Right lobe of liver (tissue), 4 donors: ENCODE measurements at regions not wholly inside any gene's neighbourhood (a gene's known extent, or its start where the extent isn't known, plus 50 kb on each side); places are given as distances from the start of the nearest gene placed in this dataset.
"Not testable (repeated sequence)": the region's sequence is repeated elsewhere in the genome, so short reads cannot be mapped to it uniquely, and the experiment has no call there.

Experiments used
- CTCF ChIP-seq, 4 donors: fragments of 200-600 bp in 3 of 4; fragments of 450-650 bp in 1 of 4; IDR thresholded peaks; one replicate each; pipeline versions ENCODE4 v1.5.1 to v1.8.0; 2016 to 2022; ENCODE audit warnings: antibody characterized with exemption in 4 of 4, mild to moderate bottlenecking in 2 of 4
- POLR2A ChIP-seq: fragments of 450-650 bp; IDR thresholded peaks from one replicate; pipeline ENCODE4 v1.6.1; 2017; ENCODE audit warnings: antibody characterized with exemption, mild to moderate bottlenecking
- donor health status: DM: no; HTN: no; CAD: no.
- donor health status: DM: no; HTN: no; CAD: no.
- donor health status: DM: no; HTN: yes; CAD: no.

- TF ChIP-seq CTCF (IDR thresholded peaks at IDR 0.05); POLR2A: not testable (repeated sequence)
Observed at GRCh38 chr17:22229821-22230220, 537.5 kb downstream of the KCNJ18 start.
